ENCODE measurements at regions not wholly inside any gene's neighbourhood (a gene's known extent, or its start where the extent isn't known, plus 50 kb on each side); places are given as distances from the start of the nearest gene placed in this dataset.

GRCh38 chr14:41393512-41393911 lies 213.2 kb upstream of the LRFN5 start:
- Histone ChIP-seq H3K4me3 (ENCODE audit: low read depth, low read length) (no peak overlapping the region), H3K27me3 (ENCODE audit: control insufficient read depth, insufficient read depth, low read length) (no peaks in the 10 kb centered on the region), H3K36me3 (ENCODE audit: control insufficient read depth, insufficient read depth, low read length) (no peaks in the 10 kb centered on the region)
- ChIA-PET CTCF (no interaction called here), POLR2A (no interaction called here)
- DNase-seq (ENCODE audit: low read depth): no peak
- TF ChIP-seq CTCF (IDR thresholded peaks at IDR 0.05; ENCODE audit: insufficient read depth, low read depth, low read length): no peak

GRCh38 chr14:41392226-41392625 lies 214.4 kb upstream of the LRFN5 start:
- TF ChIP-seq CTCF (IDR thresholded peaks at IDR 0.05; ENCODE audit: insufficient read depth, low read depth, low read length): no peak
- H3K27me3 ChIP-seq (ENCODE audit: control insufficient read depth, insufficient read depth, low read length): no peaks in the 10 kb centered on the region
- ChIA-PET CTCF (no interaction called here), POLR2A (no interaction called here)
- no peaks in the 10 kb centered on the region for H3K36me3 ChIP-seq (ENCODE audit: control insufficient read depth, insufficient read depth, low read length)
- no peak for DNase-seq (ENCODE audit: low read depth)
- H3K4me3 ChIP-seq (ENCODE audit: low read depth, low read length): no peak overlapping the region

GRCh38 chr14:41389355-41389754 lies 217.3 kb upstream of the LRFN5 start:
- CTCF ChIA-PET: no interaction called here
- H3K36me3 ChIP-seq (ENCODE audit: control insufficient read depth, insufficient read depth, low read length): no peaks in the 10 kb centered on the region
- H3K27me3 ChIP-seq (ENCODE audit: control insufficient read depth, insufficient read depth, low read length): no peaks in the 10 kb centered on the region
- no peak for TF ChIP-seq CTCF (IDR thresholded peaks at IDR 0.05; ENCODE audit: insufficient read depth, low read depth, low read length)
- no peak overlapping the region for H3K4me3 ChIP-seq (ENCODE audit: low read depth, low read length)
- DNase-seq (ENCODE audit: low read depth): no peak
- POLR2A ChIA-PET: no interaction called here

GRCh38 chr14:41385797-41386196 lies 220.9 kb upstream of the LRFN5 start:
- ChIA-PET POLR2A (no interaction called here), CTCF (no interaction called here)
- Histone ChIP-seq H3K27me3 (ENCODE audit: control insufficient read depth, insufficient read depth, low read length) (no peaks in the 10 kb centered on the region), H3K4me3 (ENCODE audit: low read depth, low read length) (no peak overlapping the region), H3K36me3 (ENCODE audit: control insufficient read depth, insufficient read depth, low read length) (no peaks in the 10 kb centered on the region)
- DNase-seq (ENCODE audit: low read depth): no peak
- no peak for TF ChIP-seq CTCF (IDR thresholded peaks at IDR 0.05; ENCODE audit: insufficient read depth, low read depth, low read length)

- TF ChIP-seq CTCF (IDR thresholded peaks at IDR 0.05; ENCODE audit: insufficient read depth, low read depth, low read length): no peak
- Histone ChIP-seq H3K27me3 (ENCODE audit: control insufficient read depth, insufficient read depth, low read length) (no peaks in the 10 kb centered on the region), H3K4me3 (ENCODE audit: low read depth, low read length) (no peak overlapping the region), H3K36me3 (ENCODE audit: control insufficient read depth, insufficient read depth, low read length) (no peaks in the 10 kb centered on the region)
- POLR2A ChIA-PET: no interaction called here
- CTCF ChIA-PET: interaction anchor here (0.6 kb wide), 1 partner anchor 177 kb away, joined by 3 read pairs; no protein-coding TSS in a partner anchor
- DNase-seq (ENCODE audit: low read depth): no peak
Observed at GRCh38 chr14:41380017-41380416, 226.7 kb upstream of the LRFN5 start.
